Activated naive CD4-positive, alpha-beta T cell treated with anti-CD3 and anti-CD28 coated beads for 36 hours (primary cell): ENCODE measurements at regions not wholly inside any gene's neighbourhood (a gene's known extent, or its start where the extent isn't known, plus 50 kb on each side); places are given as distances from the start of the nearest gene placed in this dataset.

Source experiments
- CTCF ChIA-PET: fragments of 350-600 bp; sonication (Branson Sonifier 250); formaldehyde crosslinking; loops from one replicate; lab custom pipeline; 2021; ENCODE audit warnings: antibody characterized with exemption; lab: Charles Lee
- DNase-seq: peaks from one replicate; pipeline ENCODE4 v3.0.0-alpha.2; 2020
- H3K27ac Mint-ChIP-seq: one replicate; pipeline ENCODE4 v1.8.0; 2021; ENCODE audit warnings: mild to moderate bottlenecking, mixed read lengths
- H3K27me3 Mint-ChIP-seq: one replicate; pipeline ENCODE4 v1.8.0; 2021; ENCODE audit warnings: low read depth, mixed read lengths
- H3K36me3 Mint-ChIP-seq: one replicate; pipeline ENCODE4 v1.8.0; 2021; ENCODE audit warnings: low read depth, mixed read lengths
- H3K4me1 Mint-ChIP-seq: one replicate; pipeline ENCODE4 v1.8.0; 2021; ENCODE audit warnings: low read depth, mixed read lengths
- H3K4me3 Mint-ChIP-seq: one replicate; pipeline ENCODE4 v1.8.0; 2021; ENCODE audit warnings: mild to moderate bottlenecking, moderate library complexity, mixed read lengths
- H3K9me3 Mint-ChIP-seq: one replicate; pipeline ENCODE4 v1.8.0; 2021; ENCODE audit warnings: mixed read lengths
- intact Hi-C: fragments of 100-400 bp; cut with micrococcal nuclease; formaldehyde crosslinking; loops from one replicate; pipeline ENCODE4 v1.15.1; 2023

DNA sequence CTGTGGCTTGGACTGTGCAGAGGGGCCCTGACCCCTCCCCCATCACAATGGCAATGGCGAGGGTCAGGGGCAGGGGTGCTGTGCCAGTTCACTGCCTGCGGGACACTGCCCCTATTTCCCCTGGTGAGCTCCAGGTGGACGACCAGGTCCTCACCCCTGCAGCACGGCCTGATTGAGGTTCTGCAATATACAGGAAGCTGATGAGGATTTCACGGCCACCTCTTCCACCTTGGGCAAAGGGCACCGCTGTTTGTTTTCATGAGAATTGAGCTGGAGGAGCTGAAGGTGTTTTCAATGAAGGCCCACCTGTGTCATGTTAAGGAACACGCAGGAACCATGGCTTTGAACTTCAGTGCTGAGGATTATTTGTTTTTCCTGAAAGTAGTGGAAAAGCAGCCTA is 96.3 kb downstream of the OSR1 start:
- DNase-seq: no peak
- CTCF ChIA-PET: no interaction called here
- intact Hi-C loops: no loop called here
- Mint-ChIP-seq H3K4me3 (no peak overlapping the region), H3K27ac (no peak overlapping the region), H3K9me3 (no peaks in the 10 kb centered on the region), H3K4me1 (no peaks in the 10 kb centered on the region), H3K36me3 (no peaks in the 10 kb centered on the region), H3K27me3 (no peaks in the 10 kb centered on the region)

DNA sequence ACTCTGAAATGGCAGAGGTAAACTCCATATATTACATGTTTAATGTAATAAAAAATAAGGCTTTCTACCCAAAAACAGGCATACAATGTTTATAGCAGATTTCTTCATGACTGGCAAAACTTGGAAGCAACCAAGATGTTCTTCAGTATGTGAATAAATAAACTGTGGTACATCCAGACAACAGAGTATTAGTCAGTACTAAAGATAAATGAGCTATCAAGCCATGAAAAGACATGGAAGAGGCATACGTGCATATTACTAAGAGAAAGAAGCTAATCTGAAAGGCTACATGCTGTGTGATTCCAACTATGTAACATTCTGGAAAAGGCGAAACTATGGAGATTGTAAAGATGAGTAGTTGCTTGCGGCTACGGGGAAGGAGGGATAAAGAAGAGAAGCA is 97.4 kb downstream of the OSR1 start:
- H3K9me3 Mint-ChIP-seq: no peaks in the 10 kb centered on the region
- intact Hi-C loops: no loop called here
- no peak overlapping the region for H3K27ac Mint-ChIP-seq
- no peaks in the 10 kb centered on the region for H3K27me3 Mint-ChIP-seq
- no peak overlapping the region for H3K4me3 Mint-ChIP-seq
- no peak for DNase-seq
- H3K4me1 Mint-ChIP-seq: no peaks in the 10 kb centered on the region
- H3K36me3 Mint-ChIP-seq: peaks cover 2% of the 10 kb centered on the region
- CTCF ChIA-PET: no interaction called here

DNA sequence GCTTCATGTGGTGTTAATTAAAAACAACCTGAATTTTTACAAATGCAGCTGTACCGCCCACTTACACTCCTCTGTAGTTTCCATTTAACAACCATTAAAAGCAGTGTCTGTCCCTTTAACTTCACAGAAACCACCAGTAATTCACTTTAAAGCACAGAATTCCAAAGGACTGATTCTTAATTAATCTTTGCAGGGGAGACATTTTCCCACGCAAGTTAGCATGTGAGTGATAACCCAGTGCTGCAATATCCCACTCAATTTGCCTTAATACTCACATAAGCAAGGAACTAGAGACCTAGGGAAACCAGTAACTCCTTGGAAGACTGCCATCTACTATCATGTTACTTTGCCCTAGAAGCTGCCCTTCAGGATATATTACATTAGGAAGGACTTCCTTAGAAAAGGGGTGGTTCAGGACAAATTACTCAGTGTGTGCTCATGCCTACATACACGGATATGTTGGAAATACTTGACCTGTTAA is 102.3 kb downstream of the OSR1 start:
- Mint-ChIP-seq H3K36me3 (peaks cover 2% of the 10 kb centered on the region), H3K9me3 (no peaks in the 10 kb centered on the region)
- CTCF ChIA-PET: no interaction called here

DNA sequence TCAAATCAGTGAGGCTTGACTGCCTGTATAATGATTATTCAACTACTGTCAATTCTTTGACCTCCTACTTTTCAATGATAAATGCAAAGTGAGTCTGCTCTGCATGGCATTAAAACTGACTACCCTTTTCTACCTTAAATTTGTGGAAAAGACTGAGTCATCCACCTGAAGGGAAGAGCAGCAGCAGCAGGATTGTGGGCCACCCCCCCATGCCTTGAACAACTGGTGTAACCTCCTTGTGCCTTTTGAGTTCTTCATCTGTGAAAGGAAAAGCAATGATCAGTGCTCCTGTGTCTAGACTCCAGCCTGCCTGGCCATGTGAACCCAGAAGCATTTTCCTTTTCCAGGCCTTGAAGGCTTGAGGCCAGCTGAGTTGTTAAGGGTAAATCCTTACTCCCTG is 102.9 kb downstream of the OSR1 start:
- H3K9me3 Mint-ChIP-seq: no peaks in the 10 kb centered on the region
- H3K4me3 Mint-ChIP-seq: no peak overlapping the region
- intact Hi-C loops: no loop called here
- no peaks in the 10 kb centered on the region for H3K4me1 Mint-ChIP-seq
- CTCF ChIA-PET: no interaction called here
- DNase-seq: no peak
- no peaks in the 10 kb centered on the region for H3K27me3 Mint-ChIP-seq
- H3K27ac Mint-ChIP-seq: no peak overlapping the region
- peaks cover 2% of the 10 kb centered on the region for H3K36me3 Mint-ChIP-seq

More for the DNA sequence above, 102.3 kb downstream of the OSR1 start:
- H3K4me3 Mint-ChIP-seq: no peak overlapping the region
- no peak overlapping the region for H3K27ac Mint-ChIP-seq
- no peaks in the 10 kb centered on the region for H3K4me1 Mint-ChIP-seq
- DNase-seq: no peak
- no peaks in the 10 kb centered on the region for H3K27me3 Mint-ChIP-seq
- intact Hi-C loops: no loop called here

DNA sequence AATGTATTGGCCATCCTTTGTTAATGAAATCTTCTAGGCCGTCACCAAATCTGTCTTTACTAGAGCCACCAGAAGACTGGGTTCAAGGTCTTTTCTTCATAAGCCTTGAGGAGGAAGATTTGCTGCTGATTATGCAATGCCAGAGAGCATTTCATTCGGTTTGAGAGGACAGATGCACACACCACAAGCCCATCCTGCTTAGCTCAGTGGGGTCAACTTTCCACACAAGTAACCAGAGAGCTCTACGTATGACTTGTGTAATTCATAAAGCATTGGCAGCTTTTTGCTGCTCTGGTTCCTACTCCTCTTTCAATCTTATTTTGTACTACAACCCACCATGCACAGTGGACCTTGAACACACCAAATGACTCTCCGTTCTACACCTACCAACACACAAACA is 106.9 kb downstream of the OSR1 start:
- H3K4me3 Mint-ChIP-seq: no peak overlapping the region
- no peaks in the 10 kb centered on the region for H3K4me1 Mint-ChIP-seq
- no peak overlapping the region for H3K27ac Mint-ChIP-seq
- intact Hi-C loops: no loop called here
- DNase-seq: no peak
- no peaks in the 10 kb centered on the region for H3K36me3 Mint-ChIP-seq
- no peaks in the 10 kb centered on the region for H3K27me3 Mint-ChIP-seq
- no peaks in the 10 kb centered on the region for H3K9me3 Mint-ChIP-seq
- CTCF ChIA-PET: no interaction called here

DNA sequence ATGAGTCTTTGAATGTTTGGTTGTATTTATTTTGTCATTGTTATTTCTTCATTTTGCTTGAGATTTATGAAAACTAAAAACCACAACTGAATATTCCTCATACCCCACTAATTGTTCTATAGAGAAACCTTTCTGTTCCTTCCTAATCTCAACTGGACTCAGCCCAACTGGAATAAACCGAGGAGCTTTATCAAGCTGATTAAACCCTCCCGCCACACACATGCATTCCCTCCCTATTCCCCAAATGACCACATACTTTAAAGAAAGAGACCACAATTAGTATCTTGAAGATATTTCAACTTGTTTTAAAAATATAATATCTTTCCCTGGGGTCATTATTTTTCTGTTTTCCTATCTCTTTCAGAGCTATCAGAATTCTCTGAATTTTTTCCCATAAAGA is 107.5 kb downstream of the OSR1 start:
- Mint-ChIP-seq H3K4me1 (no peaks in the 10 kb centered on the region), H3K9me3 (no peaks in the 10 kb centered on the region), H3K27me3 (no peaks in the 10 kb centered on the region), H3K27ac (no peak overlapping the region), H3K36me3 (no peaks in the 10 kb centered on the region), H3K4me3 (no peak overlapping the region)
- intact Hi-C loops: no loop called here
- DNase-seq: no peak
- CTCF ChIA-PET: no interaction called here

DNA sequence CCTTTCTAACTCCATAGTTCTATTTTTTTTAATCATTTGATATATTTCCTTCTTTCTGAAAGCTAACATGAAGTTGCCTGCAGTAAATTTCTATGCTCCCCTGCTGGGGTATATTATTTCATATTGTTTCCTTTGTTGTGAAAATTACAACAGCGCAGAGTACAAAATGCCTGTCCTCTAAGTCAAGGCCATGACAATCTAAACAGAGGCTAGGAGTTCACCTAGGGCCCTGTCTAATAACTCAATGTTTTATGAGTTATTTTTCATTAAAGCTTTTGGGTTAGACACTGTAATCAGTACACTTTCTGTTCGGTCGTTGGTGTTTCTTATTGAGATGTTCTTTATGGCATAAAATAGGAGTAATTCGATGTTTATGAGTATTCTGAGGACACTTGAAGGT is 111.2 kb downstream of the OSR1 start:
- intact Hi-C loops: no loop called here
- Mint-ChIP-seq H3K4me3 (no peak overlapping the region), H3K36me3 (no peaks in the 10 kb centered on the region), H3K27ac (no peak overlapping the region), H3K27me3 (no peaks in the 10 kb centered on the region), H3K4me1 (no peaks in the 10 kb centered on the region), H3K9me3 (no peaks in the 10 kb centered on the region)
- no peak for DNase-seq
- CTCF ChIA-PET: no interaction called here

DNA sequence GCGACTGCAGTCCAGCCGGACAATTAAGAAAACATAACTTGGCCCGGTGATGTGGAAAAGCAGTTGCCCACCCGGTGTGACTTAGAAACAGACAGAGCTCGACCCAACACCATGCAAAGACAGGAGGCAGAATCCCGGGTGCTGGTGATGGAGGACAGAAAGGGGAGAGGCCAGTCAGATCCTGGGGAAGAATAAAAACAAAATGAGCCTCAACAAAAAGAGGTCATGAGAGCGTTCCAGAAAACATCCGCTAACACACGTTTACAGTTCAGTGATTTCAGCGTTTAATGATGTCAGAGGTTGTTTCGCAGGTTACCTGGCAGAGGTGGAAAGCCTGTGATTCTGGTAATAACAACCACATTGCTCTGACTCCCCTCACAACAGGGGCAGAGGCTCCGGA is 111.9 kb downstream of the OSR1 start:
- H3K36me3 Mint-ChIP-seq: no peaks in the 10 kb centered on the region
- no peak for DNase-seq
- H3K9me3 Mint-ChIP-seq: no peaks in the 10 kb centered on the region
- H3K4me1 Mint-ChIP-seq: no peaks in the 10 kb centered on the region
- intact Hi-C loops: no loop called here
- CTCF ChIA-PET: no interaction called here
- H3K27ac Mint-ChIP-seq: no peak overlapping the region
- no peak overlapping the region for H3K4me3 Mint-ChIP-seq
- H3K27me3 Mint-ChIP-seq: no peaks in the 10 kb centered on the region

DNA sequence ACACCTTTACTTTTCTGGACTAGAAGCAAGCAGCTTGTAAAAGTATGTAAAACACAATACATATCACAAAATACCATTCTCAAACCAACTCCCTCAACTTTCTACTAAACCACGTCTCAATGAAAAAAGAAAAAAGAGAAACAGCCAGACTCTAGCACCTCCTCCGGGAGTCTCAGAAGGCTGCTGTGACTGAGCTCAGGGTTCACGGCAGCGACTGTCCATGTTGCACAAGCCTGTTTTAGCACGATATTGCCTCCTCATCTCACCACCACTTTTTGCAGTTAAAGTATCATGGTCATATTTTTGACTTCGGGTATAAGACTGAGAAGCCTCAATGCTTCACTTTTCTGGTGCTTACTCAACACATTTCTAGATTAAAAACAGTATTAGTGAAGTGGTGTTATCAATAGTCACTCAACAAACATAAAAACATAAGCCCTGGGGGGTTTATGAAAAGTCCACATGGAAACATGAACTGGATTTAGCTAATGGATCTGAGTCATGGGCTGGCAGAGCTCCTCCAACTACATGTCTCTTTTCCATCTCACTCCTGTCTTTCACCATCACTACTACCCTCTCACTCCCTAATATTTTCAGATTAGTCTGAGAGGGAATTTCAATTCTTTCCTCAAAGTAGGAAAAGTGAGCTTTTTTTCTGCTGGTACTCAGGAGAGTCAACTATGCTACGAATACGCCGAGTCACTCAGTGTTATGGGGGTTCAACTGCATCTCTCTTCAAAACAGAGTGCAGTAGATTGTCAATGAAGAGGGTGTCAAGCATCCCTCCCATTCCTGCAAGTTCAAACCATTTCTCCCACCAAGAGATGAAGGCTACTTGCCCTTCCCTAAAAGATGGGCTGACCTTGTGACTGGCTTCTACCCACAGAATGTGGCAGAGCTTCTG is 113.7 kb downstream of the OSR1 start:
- Mint-ChIP-seq H3K4me1 (no peaks in the 10 kb centered on the region), H3K9me3 (no peaks in the 10 kb centered on the region), H3K36me3 (no peaks in the 10 kb centered on the region), H3K4me3 (no peak overlapping the region), H3K27ac (no peak overlapping the region), H3K27me3 (no peaks in the 10 kb centered on the region)
- CTCF ChIA-PET: interaction anchor here (0.5 kb wide), 1 partner anchor 59 kb away, joined by 3 read pairs; no protein-coding TSS in a partner anchor
- intact Hi-C loops: no loop called here
- DNase-seq: no peak

DNA sequence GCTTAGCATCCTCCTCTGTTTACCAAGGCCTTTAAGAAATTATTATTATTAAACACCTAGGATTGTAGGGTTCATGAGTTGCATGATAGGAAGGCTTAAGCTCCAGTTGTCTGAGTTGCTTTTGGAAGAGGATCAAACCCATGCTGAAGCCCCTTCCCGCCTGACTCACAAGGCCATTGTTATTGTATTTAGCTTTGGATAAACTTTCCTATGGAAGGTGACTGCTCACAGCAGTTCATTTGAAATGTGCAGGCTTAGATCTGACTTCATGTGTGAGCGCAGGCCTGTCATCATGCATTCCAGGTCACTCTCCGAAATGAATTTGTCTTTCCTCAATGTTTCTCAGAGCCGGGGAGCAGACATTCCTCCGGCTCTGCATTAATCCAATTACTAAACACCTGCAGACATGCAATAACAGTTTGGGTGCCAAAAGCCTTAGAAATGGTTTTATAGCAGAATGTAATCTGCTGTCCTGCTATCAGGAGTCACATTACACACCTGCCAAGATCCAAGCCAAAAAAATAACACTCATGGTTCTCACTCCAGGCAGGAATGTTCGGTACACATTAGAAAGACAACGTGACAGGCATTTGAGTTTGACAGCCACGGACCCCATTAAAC is 119.9 kb downstream of the OSR1 start:
- DNase-seq: no peak
- Mint-ChIP-seq H3K9me3 (no peaks in the 10 kb centered on the region), H3K27me3 (no peaks in the 10 kb centered on the region), H3K4me3 (no peak overlapping the region), H3K36me3 (no peaks in the 10 kb centered on the region), H3K27ac (no peak overlapping the region), H3K4me1 (no peaks in the 10 kb centered on the region)
- intact Hi-C loops: no loop called here
- CTCF ChIA-PET: no interaction called here

DNA sequence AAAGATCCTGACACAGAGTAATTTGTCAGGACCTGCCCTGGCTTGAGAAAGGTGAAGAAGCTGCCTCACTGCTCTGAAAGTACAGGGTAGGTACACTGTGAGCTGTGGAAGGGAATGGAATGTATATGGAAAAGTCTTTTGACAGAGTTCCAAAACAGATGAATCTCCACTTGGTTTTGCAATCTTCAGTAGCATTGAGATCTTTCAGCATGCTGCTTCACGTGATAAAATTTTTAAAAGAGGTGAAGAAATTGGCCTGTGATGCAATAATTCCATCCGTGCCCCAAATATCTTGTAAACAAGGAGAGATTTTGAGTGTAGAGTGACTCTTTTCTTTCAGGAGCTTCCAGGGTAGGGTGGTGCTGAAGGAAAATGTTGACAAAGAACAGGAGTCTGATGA is 123.1 kb downstream of the OSR1 start:
- H3K9me3 Mint-ChIP-seq: no peaks in the 10 kb centered on the region

DNA sequence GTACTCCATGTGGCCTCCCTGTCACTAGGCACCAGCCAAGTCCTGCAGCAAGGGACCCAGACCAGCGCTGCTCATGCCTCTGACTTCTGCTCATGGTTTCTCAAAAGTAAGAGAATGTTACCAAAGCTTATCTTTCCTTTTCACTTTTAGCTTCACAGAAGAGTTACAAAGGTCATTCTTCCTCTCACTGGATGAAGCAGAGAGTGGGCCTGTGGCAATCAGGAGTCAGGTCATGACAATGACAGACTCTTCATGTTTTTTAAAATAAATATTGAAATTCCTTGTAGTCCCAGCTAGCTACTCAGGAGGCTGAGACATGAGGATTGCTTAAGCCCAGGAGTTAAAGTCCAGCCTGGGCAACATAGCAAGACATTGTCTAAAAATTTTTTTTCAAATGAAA is 126.1 kb downstream of the OSR1 start:
- no peak for DNase-seq
- intact Hi-C loops: no loop called here
- H3K9me3 Mint-ChIP-seq: no peaks in the 10 kb centered on the region
- CTCF ChIA-PET: no interaction called here
- no peak overlapping the region for H3K27ac Mint-ChIP-seq
- no peaks in the 10 kb centered on the region for H3K36me3 Mint-ChIP-seq
- no peaks in the 10 kb centered on the region for H3K4me1 Mint-ChIP-seq
- no peak overlapping the region for H3K4me3 Mint-ChIP-seq
- H3K27me3 Mint-ChIP-seq: no peaks in the 10 kb centered on the region

More for the DNA sequence above, 123.1 kb downstream of the OSR1 start:
- DNase-seq: no peak
- no peaks in the 10 kb centered on the region for H3K27me3 Mint-ChIP-seq
- intact Hi-C loops: no loop called here
- H3K36me3 Mint-ChIP-seq: no peaks in the 10 kb centered on the region
- H3K4me1 Mint-ChIP-seq: no peaks in the 10 kb centered on the region
- CTCF ChIA-PET: no interaction called here
- H3K27ac Mint-ChIP-seq: no peak overlapping the region
- H3K4me3 Mint-ChIP-seq: no peak overlapping the region

DNA sequence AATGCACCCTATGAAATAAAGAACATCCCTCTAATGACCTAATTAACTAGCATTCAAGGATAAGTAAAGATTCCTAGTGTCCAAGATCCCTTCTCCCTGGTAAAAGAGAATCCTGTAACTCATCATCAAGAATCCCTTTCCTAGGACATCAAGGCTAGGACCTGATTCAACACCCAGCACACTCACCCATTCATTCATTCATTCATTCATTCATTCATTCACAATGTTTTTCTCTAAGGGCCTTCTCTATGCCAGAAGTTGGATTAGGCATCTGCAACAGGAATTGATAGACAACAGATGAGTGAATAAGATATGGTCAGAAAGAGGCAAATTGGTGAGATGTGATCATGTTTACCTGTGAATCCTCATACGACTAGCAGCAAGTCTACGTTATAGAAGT is 126.8 kb downstream of the OSR1 start:
- Mint-ChIP-seq H3K27ac (no peak overlapping the region), H3K36me3 (no peaks in the 10 kb centered on the region), H3K4me3 (no peak overlapping the region), H3K9me3 (no peaks in the 10 kb centered on the region), H3K27me3 (no peaks in the 10 kb centered on the region), H3K4me1 (no peaks in the 10 kb centered on the region)
- intact Hi-C loops: no loop called here
- CTCF ChIA-PET: no interaction called here
- DNase-seq: no peak
